Fibroblast of the aortic adventitia (primary cell): ENCODE measurements at regions not wholly inside any gene's neighbourhood (a gene's known extent, or its start where the extent isn't known, plus 50 kb on each side); places are given as distances from the start of the nearest gene placed in this dataset.
A peak's percentile ranks its signal among the peaks of the same experiment; 100 is the strongest.

ENCODE experiments used
- DNase-seq: peaks from one replicate; pipeline ENCODE4 v3.0.0-alpha.2; 2010; ENCODE audit warnings: low read depth
- H3K4me3 ChIP-seq: 2 replicates; pipeline ENCODE4 v1.5.1; 2011; ENCODE audit warnings: low read depth, mild to moderate bottlenecking, control low read depth, low read length, moderate library complexity
- TF ChIP-seq, protein P1 (sequence below): IDR thresholded peaks from 2 replicates; pipeline ENCODE4 v1.5.1; 2011; ENCODE audit warnings: mild to moderate bottlenecking, low read length, control low read depth, inconsistent platforms; ENCODE audit not compliant: insufficient read depth

DNA sequence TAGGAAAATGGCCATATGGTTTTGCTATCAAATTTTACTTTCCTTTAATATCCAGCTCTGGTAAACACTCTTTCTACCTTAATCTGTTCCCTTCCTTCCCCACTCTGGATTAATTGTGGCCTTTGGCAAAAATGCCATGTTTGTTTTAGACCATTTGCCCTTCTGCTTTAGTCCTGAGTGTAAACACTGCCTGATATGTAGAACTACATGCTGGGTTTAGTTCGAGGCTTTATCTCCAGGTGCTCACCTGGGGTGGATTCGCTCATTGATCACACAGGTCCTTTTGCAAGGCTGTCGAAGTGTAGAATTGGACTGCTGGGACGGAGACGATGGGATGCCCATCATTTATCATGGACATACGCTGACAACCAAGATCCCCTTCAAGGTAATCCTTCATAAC is 94.1 kb downstream of the NOC3L start:
- DNase-seq, result no peak
- no peak overlapping the region for H3K4me3 ChIP-seq

GRCh38 chr10:94274142-94274787 is 88.5 kb downstream of the NOC3L start:
- TF ChIP-seq, protein P1, sequence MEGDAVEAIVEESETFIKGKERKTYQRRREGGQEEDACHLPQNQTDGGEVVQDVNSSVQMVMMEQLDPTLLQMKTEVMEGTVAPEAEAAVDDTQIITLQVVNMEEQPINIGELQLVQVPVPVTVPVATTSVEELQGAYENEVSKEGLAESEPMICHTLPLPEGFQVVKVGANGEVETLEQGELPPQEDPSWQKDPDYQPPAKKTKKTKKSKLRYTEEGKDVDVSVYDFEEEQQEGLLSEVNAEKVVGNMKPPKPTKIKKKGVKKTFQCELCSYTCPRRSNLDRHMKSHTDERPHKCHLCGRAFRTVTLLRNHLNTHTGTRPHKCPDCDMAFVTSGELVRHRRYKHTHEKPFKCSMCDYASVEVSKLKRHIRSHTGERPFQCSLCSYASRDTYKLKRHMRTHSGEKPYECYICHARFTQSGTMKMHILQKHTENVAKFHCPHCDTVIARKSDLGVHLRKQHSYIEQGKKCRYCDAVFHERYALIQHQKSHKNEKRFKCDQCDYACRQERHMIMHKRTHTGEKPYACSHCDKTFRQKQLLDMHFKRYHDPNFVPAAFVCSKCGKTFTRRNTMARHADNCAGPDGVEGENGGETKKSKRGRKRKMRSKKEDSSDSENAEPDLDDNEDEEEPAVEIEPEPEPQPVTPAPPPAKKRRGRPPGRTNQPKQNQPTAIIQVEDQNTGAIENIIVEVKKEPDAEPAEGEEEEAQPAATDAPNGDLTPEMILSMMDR, result no peak
- H3K4me3 ChIP-seq, result no peak overlapping the region
- peak; percentile 74 for DNase-seq

More for the DNA sequence above, 94.1 kb downstream of the NOC3L start:
- TF ChIP-seq, protein P1, result no peak

DNA sequence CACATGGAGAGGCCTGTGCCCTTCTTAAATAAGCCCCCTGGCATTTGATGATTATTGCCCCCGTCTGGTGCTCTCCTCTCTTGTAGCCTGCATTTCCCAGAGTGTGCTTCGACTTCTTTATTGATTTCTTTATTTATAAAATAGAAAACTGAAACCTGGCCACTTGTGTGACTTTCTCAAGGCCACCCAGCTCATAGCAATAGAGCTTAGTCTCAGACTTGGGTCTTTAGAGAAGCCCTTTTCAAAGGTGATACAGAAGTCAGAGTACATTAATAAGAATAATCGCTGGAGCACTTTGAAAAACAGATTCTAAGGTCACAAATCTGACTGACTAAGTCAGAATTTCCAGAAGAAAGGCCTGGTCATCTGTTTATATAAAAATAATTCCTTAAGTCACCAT is 86.6 kb downstream of the NOC3L start:
- H3K4me3 ChIP-seq, result no peak overlapping the region
- TF ChIP-seq, protein P1, result no peak
- no peak for DNase-seq

- DNase-seq, result no peak
- no peak overlapping the region for H3K4me3 ChIP-seq
- TF ChIP-seq, protein P1, result no peak
These were observed 85.3 kb downstream of the NOC3L start for GRCh38 chr10:94277450-94277849.

DNA sequence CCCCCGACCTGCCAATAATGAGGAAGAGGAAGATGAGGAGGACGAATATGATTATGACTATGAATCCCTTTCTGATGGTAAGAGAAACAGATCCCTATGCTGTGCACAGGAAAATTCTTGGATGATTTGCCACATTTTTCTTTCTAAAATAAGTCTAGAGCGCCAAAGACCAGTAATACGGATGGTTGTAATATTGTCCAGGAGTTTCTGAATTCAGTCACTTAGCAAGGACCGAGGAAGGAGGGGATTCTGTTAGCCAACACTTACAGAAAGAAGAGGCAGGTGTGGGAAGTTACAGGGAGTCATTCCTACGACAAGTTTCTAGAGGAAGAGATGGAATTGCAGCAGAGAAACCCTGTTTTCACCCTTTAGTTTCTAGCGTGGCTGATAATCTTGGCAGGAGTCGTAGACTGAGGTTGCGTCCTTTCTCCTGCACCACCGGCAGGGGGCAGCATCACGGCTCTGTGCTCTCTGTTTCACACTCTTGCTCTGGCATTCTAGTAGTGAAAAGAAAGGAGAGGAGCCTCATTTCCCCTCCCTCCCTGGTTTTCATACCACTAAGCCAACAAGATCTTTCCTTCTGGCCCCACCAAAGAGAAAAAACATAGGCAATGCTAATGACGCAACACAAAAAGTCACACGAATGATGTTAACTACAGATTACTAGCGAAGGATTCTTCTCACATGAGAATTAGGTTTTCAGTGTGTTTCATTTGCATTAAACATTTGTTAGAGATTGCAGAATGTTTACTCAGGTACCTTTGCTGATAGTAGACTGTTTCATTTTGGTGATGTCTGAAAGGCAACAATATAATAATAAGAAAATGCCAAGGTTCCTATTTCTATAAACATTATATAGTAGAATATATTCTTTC is 82.7 kb downstream of the NOC3L start:
- peak; percentile 71 for DNase-seq

DNA sequence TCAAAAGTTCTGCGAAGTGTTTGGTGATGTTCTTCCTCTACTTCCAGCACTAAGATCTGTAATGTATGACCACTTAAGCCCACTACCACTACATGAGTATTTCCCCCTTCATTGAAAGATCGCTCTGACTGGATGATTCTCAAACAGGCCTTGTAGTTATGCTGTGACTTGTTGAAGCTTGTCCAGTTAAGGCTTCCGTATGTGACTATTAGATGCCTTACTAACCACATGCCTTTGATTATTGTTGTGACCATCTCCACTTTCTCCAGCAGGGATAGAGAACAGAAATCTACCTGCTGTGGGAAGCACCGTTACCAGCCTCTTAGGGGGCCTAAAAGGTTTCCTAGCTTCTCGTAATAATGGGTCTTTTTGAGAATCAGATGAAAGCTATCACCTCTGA is 81.1 kb downstream of the NOC3L start:
- TF ChIP-seq, protein P1, result no peak
- DNase-seq, result no peak
- H3K4me3 ChIP-seq, result no peak overlapping the region

More for the DNA sequence above, 82.7 kb downstream of the NOC3L start:
- TF ChIP-seq, protein P1, result peak; percentile 92
- no peak overlapping the region for H3K4me3 ChIP-seq
